ENCODE measurements at regions not wholly inside any gene's neighbourhood (a gene's known extent, or its start where the extent isn't known, plus 50 kb on each side); places are given as distances from the start of the nearest gene placed in this dataset.
"Not testable (repeated sequence)": the region's sequence is repeated elsewhere in the genome, so short reads cannot be mapped to it uniquely, and the experiment has no call there.

DNA sequence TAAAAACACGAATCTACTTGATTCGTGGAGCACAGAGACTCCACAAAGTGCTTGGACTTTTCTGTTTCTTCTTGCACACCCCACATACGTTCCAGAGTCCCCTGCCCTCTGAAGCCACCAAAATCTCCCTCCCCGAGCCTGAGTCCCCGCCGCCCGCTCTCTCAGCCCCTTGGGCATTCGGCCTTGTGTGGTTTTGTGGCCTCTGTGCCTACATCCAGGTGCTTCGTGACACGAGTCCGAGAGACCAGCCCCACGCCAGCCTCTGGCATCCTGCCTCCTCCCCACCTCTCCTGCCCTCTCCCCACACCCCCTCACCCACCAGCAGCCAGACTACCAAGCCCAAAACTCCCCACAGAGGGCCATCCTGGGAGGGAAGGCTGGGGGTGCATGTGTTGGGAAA, 87.8 kb upstream of the PPP1R26 start:
- DNase-seq: no peak

DNA sequence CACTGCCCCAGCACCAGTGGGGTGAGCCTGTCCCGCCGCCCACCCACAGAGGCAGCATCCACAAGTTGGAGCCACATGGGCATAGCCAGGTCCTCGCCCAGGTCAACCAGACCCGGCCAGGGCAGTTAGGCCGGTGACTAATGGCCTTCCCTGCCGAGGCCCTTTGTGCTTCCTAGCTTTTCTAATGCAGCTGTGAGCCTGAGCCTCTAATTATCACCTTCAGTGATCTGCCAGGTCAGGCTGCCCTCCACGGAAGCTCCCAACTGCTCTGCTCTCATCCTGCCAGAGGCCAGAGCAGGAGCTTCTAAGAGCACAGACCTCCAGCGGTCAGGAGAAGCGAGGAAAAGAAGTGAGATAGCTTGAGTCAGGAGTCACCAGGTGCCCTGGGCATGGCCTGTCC, 87.1 kb upstream of the PPP1R26 start:
- no peak for DNase-seq

DNA sequence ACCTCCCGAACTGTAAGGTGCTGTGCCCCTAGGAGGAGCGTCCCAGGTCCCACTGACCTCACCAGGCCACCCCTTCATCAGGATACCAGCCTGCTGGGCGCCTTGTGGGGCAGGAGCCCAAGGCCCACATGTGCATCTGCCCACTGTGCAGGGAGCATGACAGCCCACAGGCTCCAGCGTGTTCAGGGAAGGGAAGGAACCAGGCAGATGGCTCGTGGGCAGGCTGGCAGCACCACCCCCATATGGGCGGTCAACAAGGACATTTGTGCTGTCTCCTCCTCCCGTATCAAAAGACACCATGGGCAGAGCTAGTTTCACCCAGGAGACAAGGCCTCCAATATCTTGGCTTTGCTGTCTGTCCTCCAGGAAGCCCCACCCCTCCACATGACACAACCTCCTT, 85.5 kb upstream of the PPP1R26 start:
- DNase-seq: no peak

GRCh38 chr9:135394699-135395645, 84.6 kb upstream of the PPP1R26 start:
- no peak for DNase-seq

GRCh38 chr9:135397142-135397541, 82.4 kb upstream of the PPP1R26 start:
- DNase-seq: no peak

GRCh38 chr9:135399000-135399649, 80.5 kb upstream of the PPP1R26 start:
- no peak for DNase-seq

- no peak for DNase-seq
Measured at GRCh38 chr9:135400496-135400895, 79.1 kb upstream of the PPP1R26 start.

- no peak for DNase-seq
Measured at GRCh38 chr9:135401218-135401617, 78.4 kb upstream of the PPP1R26 start.

GRCh38 chr9:135402048-135402738, 77.4 kb upstream of the PPP1R26 start:
- no peak for DNase-seq

- DNase-seq: no peak
Measured at GRCh38 chr9:135402739-135403695, 76.6 kb upstream of the PPP1R26 start.

DNA sequence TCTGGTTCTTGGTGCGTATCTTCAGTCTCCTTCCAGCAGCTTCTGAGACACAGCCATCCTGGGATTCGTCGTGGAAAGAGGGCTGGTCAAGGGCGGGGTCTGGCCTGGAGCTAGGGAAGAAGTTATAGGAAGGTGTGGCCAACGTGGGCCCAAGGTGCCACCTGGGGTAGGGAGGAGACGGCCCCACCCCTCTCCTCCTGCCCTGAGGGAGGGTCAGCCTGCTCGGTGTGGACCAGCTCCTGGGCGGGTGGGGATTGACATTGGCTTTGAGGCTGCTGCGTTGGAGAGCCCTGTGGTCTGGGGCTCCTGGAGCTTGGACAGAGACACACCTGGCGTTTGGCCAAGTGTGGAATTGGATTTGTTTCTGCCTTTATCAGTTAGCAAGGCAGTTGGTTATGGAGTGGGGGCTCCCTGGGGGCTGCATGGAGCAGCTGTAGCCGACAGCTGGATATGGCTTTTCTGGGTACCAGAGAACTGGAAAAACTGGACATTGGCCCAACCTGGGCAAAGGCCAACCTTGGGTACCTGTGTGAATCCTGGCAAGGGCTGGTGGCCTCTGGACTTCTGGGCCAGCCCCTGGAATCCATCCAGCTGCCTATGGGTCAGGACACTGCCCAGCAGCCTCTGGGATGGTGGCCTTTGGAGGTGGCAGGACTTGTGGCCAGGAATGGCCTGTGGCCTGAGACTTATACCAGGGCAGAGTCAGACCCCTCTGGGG, 75.7 kb upstream of the PPP1R26 start:
- no peak for DNase-seq

- DNase-seq: no peak
Measured at GRCh38 chr9:135404451-135405144, 75.0 kb upstream of the PPP1R26 start.

DNA sequence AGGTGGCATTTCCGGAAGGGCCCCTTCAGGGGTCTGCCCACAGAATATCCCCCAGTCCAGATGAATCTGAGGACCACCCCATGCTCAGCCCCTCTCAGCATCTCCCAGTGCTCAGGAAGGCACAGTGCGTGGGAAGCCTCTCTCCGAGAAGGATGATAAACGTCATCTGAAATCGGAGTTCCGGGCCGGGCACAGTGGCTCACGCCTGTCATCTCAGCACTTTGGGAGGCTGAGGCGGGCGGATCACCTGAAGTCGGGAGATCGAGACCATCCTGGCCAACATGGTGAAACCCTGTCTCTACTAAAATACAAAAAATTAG, 74.5 kb upstream of the PPP1R26 start:
- DNase-seq: not testable (repeated sequence)

- no peak for DNase-seq
Measured at GRCh38 chr9:135408476-135409254, 70.9 kb upstream of the PPP1R26 start.

DNA sequence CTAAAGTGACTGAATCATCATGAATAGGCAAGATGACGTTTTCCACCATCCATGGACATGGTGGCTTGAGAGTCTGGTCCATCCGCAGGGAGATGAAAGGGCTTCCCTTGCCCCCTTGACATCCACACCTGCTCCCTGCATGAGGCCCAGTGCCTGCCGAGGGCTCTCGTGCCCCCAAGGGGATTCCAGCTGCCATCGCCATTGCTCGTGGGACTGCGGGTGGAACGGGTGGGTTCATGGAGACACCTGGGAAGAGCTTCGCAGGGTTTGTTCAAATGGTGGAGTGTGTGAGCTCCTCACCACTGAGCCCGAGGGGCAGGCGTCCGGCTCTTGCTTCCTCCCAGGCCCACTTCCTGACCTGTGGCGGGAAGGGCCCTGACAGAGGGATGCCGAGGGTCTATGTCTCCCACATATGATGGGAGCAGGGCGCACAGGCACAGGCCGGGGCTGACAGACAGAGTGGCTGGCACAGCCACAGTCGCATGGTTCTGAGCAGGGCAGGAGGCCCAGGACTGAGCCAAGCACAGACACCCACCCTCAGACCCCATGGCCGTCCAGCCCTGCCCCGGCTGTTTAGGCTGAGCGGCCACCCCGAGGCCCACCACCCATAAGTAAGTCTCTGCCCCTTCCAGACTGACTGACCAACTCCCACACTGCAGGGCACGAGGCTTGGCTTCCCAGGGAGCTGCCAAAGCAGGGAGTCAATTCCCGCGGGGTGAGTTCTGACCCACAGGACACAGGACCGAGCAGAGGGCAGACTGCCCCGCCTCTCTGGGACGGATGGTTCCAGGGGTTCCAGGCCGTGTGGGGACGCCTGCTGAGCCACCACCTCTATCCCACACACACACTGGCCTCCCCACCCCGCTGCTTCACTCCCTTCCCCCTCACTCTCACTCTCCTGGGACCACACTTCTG, 70.0 kb upstream of the PPP1R26 start:
- DNase-seq: no peak

DNA sequence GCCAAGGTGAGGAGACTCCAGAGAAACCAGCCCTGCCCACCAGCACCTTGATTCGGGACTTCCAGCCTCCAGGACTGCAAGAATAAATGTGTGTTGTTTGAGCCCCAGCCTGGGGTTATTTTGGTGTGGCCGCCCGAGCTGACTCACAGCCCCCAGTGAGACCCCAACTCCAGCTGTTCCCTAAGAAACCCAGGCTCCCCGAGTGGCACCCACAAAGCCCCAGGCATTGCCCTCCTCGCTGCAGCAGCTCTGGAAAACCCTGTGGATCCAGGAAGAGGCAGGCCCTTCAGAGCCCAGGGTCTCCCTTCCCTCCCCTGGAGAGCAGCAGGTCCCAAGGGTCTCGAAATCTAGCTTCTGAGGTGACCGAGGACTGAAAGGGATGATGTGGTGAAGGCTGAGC, 69.2 kb upstream of the PPP1R26 start:
- DNase-seq: no peak

DNA sequence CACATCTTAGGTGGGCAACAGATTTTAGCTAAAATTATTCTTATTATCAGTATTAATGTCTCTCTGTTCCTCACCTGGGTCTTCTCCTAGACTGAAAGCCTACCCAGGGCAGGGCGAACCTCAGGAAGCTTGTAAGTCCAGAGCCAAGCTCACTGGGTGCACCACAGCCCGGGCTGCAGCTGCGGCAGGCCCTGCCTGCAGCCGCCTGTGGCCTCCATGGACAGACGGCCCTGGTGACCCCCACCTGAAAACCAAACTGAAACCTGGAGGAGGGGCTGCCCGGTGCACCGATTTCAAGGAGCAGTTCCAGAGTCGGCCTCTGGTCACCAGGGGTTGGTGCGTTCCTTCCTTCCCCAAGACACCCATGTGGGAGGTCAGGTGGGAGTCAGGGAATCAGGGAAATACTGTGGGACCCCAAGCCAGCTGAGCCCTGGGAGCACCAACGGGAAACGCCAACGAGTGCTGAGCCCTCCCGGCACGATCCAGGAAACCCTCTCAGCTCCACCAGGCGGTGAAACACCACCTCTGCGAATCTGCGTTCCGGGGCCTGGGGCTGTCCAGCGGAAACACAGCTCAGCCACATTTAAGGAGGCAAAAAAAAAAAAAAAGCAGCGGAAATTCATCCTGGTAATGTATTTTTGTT, 68.6 kb upstream of the PPP1R26 start:
- DNase-seq: no peak

GRCh38 chr9:135411605-135412004, 68.0 kb upstream of the PPP1R26 start:
- DNase-seq: not testable (repeated sequence)

Data from activated CD4-positive, alpha-beta T cell treated with anti-CD3 and anti-CD28 coated beads, Interleukin-2, Interleukin-6, amounts not matched to agents 100 ng/mL and 50 ng/mL, durations not matched to agents 16 hours and 8 hours (primary cell).